Vagina (tissue), 2 donors: ENCODE measurements at regions not wholly inside any gene's neighbourhood (a gene's known extent, or its start where the extent isn't known, plus 50 kb on each side); places are given as distances from the start of the nearest gene placed in this dataset.
"Not testable (repeated sequence)": the region's sequence is repeated elsewhere in the genome, so short reads cannot be mapped to it uniquely, and the experiment has no call there.

Experiments
- CTCF ChIP-seq, 3 experiments: fragments of 450-650 bp in 2 of 3; fragments of 200-600 bp in 1 of 3; sonication (generic) in 1 of 3; IDR thresholded peaks; one replicate each; pipeline ENCODE4 v1.5.1; 2017 to 2019; ENCODE audit warnings: antibody characterized with exemption in 3 of 3, mild to moderate bottlenecking in 2 of 3, moderate library complexity in 2 of 3
- POLR2A ChIP-seq, 2 donors: fragments of 450-650 bp; IDR thresholded peaks; one replicate each; pipeline ENCODE4 v1.6.1; 2017; ENCODE audit warnings: antibody characterized with exemption in 2 of 2, mild to moderate bottlenecking in 2 of 2, moderate library complexity in 2 of 2
- POLR2AphosphoS5 ChIP-seq, 2 donors: sonication (generic); formaldehyde crosslinking; IDR thresholded peaks; one replicate each; pipeline ENCODE4 v1.9.0; 2017; ENCODE audit warnings: antibody characterized with exemption in 2 of 2, mild to moderate bottlenecking in 2 of 2, low read depth in 1 of 2; ENCODE audit not compliant: insufficient read depth in 1 of 2

GRCh38 chr7:149948444-149948843, 74.7 kb downstream of the ATP6V0E2 start:
- not testable (repeated sequence) for TF ChIP-seq POLR2AphosphoS5 (IDR thresholded peaks at IDR 0.05; ENCODE audit: insufficient read depth in 1 of 2, low read depth in 1 of 2); POLR2A (IDR thresholded peaks at IDR 0.05); CTCF (IDR thresholded peaks at IDR 0.05)
